ENCODE measurements at regions not wholly inside any gene's neighbourhood (a gene's known extent, or its start where the extent isn't known, plus 50 kb on each side); places are given as distances from the start of the nearest gene placed in this dataset.

- TF ChIP-seq, protein P1, sequence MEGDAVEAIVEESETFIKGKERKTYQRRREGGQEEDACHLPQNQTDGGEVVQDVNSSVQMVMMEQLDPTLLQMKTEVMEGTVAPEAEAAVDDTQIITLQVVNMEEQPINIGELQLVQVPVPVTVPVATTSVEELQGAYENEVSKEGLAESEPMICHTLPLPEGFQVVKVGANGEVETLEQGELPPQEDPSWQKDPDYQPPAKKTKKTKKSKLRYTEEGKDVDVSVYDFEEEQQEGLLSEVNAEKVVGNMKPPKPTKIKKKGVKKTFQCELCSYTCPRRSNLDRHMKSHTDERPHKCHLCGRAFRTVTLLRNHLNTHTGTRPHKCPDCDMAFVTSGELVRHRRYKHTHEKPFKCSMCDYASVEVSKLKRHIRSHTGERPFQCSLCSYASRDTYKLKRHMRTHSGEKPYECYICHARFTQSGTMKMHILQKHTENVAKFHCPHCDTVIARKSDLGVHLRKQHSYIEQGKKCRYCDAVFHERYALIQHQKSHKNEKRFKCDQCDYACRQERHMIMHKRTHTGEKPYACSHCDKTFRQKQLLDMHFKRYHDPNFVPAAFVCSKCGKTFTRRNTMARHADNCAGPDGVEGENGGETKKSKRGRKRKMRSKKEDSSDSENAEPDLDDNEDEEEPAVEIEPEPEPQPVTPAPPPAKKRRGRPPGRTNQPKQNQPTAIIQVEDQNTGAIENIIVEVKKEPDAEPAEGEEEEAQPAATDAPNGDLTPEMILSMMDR (IDR thresholded peaks at IDR 0.05), result no peak
- no peak for TF ChIP-seq POLR2A (IDR thresholded peaks at IDR 0.05)
Measured at GRCh38 chr7:80991654-80992053, 72.8 kb upstream of the SEMA3C start.
